HG03196 (cell line): ENCODE measurements at regions not wholly inside any gene's neighbourhood (a gene's known extent, or its start where the extent isn't known, plus 50 kb on each side); places are given as distances from the start of the nearest gene placed in this dataset.

Experiments used
- ATAC-seq: cut with Tn5 transposase; IDR thresholded peaks from one replicate; pipeline ENCODE4 v1.9.1; 2021; ENCODE audit not compliant: unreplicated experiment

DNA sequence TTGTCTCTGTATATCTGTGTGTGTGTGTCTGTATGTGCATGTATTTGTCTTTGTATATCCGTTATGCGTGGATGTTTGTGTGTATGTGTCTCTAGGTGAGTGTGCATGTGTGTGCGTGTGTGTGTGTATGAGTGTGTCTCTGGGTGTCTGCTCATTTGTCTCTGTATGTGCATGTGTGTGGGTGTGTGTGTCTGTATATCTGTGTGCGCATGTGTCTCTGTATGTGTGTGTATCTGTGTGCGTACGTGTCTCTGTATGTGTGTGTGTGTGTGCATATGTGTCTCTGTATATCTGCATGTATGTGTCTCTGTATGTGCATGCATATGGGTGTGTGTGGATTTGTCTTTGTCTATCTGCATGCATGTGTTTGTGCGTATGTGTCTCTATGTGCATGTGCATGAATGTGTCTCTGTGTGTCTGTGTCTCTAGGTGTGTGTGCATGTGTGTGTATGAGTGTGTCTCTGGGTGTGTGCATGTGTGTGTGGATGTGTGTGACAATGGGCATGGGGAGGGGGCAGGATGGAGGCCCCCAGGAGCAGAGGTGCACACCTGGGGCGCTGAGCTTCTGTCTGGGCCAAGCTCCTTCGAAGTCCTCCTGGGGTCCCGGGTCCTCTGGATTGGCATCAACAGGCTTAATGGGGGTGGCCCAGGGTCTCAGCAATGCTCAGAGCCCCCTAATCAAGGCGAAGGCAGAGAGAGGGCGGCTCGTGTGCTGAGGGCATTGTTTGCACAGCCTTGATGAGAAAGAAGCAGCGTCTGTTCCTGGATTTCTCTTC is 373.4 kb upstream of the IRX4 start:
- no peak for ATAC-seq

DNA sequence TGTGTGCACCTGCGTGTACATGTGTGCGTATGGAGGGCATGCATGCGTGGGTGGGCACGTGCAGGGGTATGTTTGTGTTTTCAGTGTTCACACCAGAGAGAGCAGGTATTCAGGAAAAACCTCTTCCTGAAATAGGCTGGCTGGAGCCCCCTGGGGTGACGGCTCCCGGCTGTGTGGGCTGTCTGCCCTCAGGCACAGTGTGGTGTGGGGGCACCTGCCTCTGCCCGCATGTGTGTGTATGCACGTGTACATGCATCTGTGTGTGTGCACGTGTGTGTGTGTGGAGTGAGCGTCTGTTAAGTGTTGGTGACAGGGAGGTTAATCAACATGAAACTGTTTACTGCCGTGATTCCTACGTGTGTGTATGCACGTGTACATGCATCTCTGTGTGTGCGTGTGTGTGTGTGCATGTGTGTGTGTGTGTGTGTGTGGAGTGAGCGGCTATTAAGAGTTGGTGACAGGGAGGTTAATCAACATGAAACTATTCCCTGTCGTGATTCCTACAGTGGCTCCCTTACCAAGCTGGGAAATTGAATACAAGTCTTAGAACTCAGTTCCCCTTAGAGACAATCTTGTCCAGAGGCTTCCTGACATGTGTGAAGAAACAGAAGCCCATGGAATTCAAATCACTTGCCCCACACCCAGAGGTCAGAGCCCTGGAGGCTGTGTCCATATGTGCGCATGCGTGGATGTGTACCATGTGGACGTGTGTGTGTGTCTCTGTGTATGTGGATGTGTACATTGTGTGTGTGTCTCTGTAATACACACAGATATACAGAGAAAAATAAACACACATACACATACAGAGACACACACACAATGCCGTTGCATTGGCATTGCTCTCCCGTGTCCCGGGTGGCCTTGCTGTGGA is 372.4 kb upstream of the IRX4 start:
- no peak for ATAC-seq

- ATAC-seq = no peak
These were observed 371.7 kb upstream of the IRX4 start for GRCh38 chr5:2254406-2254805.

DNA sequence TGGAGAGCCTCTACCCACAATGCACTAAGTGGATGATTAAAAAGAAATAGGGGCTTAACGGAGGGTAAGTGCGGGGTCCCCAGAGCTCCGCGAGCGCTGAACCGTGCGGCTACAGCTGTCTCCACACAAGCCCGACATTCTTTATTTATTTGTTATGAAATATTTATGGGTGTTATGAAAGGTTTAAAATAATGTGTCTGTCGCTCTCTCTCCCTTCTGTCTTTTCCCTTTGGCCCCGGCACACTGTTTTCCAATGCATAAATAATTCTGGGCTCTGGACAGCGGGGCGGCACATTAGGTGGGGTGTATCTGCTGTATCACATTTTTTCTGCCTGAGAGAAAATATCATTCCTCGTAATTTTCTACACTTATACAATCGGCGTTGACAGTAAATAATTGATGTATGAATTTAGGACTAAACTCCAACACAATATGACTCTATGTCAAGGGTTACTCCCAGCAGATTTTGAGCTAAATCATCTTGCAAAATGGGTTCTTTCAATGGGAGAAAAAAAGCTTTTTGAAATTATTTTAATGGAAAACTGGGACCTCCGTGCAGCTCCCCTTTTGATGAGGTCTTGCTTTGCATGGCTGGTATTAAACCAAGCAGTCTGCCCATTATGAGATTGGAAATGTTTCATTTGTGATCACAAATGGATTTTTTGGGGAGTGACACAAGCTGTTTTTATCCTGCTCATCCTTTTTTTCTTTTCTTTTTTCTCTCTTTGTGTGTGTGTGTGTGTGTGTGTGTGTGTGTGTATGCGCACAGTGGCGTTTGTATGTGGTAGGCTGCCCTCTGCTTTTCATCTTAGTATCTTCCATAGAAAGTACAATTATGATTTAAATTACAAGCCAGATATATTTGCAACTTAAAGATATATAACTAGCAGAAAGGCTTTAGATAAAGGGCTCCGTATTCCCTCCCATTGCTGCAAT is 370.6 kb upstream of the IRX4 start:
- ATAC-seq = no peak

DNA sequence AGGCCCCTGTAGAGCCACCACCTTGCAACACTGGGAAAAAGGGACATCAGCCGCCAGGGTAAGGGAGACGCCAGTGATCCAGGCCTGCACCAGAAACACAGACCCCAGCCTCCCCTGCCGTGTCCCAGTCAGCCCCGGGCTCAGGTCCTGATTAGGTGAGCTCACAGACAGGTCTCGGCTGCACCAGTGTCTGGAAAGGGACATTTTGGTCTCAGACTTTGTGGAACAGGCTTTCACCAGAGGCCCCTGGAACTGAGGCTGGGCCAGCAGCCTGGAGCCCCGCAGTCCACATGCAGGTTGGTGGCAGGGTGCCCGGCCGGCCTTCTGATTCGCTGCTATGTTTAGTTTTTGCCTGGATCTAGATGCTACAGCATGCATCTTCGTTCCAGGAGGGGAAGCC is 369.0 kb upstream of the IRX4 start:
- ATAC-seq = no peak

DNA sequence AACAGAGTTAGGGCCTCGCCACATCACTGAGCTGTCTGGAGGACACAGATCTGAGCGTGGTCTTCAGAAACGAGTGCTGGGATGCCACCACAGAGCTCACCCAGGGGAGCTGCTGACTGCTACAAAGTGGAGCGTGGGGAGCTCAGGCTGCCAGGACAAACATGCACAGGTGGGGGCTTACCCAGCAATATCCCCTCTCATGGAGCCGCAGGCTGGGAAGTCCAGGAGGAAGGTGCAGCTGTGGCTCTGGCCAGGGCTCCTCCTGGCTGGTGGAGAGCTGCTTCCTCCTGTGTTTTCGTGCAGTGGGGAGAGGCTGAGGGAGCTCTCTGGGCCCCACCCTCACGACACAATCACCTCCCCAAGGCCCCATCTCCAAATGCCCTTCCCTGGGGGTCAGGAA is 368.6 kb upstream of the IRX4 start:
- ATAC-seq = no peak

DNA sequence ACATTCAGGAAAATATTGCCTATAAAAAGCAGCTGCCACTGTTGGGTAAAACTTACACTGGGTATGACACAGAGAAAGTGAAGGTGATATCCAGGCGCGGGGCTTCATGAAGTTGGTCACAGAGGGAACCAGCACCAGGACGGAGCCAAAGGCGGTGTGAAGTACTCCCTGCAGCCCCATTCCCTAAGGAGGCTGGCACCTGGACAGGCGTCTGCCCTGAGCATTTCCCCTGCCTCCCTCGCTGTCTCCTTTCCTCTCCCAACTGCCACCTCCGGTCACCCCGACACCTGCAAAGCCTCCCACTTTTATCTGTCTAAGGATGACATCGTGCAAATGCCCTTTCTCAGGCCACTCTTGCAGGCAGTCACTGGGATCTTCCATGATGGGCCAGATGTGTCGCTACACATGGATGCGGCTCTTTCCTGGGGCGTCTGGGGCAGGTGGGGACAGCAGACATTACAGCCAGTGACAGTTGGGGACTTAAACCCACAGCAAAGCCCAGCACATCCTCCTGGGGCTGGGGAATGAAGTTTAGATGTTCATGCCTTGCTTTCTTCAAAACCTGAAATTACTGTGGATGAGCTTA is 367.7 kb upstream of the IRX4 start:
- no peak for ATAC-seq

DNA sequence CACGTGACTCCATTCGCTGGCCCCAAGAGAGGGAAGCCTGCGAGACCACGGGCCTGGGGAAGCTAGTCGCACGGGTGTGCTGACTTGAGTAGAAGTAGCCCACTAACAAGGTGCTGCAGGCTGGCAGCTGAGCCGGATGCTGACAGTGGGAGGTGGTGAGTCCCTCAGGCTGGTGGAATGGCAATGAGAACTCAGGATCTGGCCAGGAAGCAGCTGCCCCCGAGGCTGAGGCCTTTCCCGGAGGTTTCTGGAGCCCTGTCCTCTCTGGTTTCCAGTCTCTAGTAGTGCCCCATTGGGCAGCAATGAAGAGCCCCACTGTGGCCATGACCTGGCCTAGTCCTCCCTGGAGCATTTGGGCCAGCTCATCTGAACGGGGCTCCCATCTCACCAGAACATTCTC is 366.7 kb upstream of the IRX4 start:
- no peak for ATAC-seq

- no peak for ATAC-seq
These were observed 366.3 kb upstream of the IRX4 start for GRCh38 chr5:2249026-2249425.

- no peak for ATAC-seq
These were observed 359.8 kb upstream of the IRX4 start for GRCh38 chr5:2242539-2242938.

DNA sequence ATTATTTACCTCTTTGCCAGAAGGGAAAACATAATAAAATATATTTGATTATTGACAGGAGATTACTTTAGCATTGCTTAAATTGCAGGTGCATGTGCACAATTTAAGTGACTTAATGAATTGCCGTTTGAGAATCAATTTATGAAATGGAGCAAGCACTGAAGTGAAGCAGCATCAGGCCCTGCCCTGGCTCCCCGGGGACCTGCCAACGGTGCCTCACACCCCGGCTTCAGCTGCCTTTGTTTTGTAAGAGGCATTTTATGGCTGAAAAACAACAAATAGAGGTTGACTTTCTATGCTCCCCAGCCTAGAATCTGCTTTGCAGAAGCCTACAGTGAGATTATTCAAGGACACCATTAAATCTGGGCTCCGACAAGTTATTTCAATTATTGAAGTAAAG is 359.1 kb upstream of the IRX4 start:
- ATAC-seq = no peak

GRCh38 chr5:2240118-2240904 is 357.6 kb upstream of the IRX4 start:
- no peak for ATAC-seq

GRCh38 chr5:2239201-2239910 is 356.6 kb upstream of the IRX4 start:
- ATAC-seq = no peak

DNA sequence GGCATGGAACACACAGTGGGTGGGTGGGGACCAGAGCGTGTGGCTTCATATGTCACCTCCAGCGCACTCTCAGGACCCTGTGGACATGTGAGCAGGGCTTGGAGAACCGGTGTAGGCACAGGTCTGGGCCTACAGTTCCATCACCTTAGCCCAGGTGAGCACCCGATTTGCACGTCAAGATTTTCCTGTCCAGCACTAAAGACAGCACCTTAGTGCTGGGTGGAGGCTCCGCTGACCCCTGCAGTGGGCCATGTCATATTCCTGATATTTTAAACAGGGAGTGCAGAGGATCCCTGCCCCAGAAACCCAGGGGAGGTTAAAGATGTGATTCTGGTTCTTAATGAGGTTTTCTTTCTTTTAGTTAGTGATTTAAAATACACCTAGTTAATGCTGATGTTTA is 356.0 kb upstream of the IRX4 start:
- no peak for ATAC-seq

GRCh38 chr5:2227433-2227832 is 344.7 kb upstream of the IRX4 start:
- no peak for ATAC-seq

DNA sequence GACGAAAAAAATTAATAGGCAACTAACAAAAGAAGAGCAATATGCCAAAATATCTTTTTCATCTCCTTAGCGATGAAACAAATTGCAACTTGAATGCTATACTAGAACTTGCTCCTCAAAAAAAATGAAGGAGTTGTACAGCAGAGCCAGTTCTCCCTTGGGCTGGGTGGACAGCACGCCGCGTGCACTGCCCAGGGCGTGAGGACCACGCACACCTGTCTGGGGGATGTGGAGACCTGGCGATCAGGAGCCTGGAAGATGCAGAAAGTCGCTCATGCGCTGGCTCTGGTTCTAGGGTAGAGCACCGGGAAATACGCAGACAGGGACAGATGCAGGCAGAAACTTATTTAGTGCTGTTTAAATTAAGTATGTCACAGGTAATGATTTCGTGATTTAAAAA is 342.0 kb upstream of the IRX4 start:
- no peak for ATAC-seq

- no peak for ATAC-seq
These were observed 340.6 kb upstream of the IRX4 start for GRCh38 chr5:2223303-2223702.

GRCh38 chr5:2222246-2222992 is 339.7 kb upstream of the IRX4 start:
- no peak for ATAC-seq

- no peak for ATAC-seq
These were observed 338.7 kb upstream of the IRX4 start for GRCh38 chr5:2221450-2221849.
